ENCODE measurements at regions not wholly inside any gene's neighbourhood (a gene's known extent, or its start where the extent isn't known, plus 50 kb on each side); places are given as distances from the start of the nearest gene placed in this dataset.

DNA sequence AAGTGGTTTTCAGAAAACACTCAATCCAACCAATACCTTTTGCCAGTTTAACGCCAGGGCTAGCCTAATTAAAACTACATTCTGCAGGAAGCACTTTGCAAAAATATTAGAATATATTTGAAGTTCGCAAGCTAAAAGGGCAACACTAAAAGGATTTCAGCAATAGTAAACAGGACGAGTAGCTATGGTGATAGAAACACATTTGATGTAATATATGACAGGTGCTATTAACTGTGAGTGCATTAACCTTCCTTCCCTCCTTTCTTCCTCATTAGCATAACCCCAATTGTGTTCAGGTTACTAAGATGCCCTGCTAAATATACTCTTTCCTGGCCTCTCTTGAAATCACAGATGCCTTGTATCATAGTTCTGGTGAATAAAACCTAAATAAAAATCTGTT is 85.6 kb upstream of the TMCC3 start:
- no peak for TF ChIP-seq POLR2AphosphoS5 (IDR thresholded peaks at IDR 0.05; ENCODE audit: low read depth, low read length)
- TF ChIP-seq, protein P1, sequence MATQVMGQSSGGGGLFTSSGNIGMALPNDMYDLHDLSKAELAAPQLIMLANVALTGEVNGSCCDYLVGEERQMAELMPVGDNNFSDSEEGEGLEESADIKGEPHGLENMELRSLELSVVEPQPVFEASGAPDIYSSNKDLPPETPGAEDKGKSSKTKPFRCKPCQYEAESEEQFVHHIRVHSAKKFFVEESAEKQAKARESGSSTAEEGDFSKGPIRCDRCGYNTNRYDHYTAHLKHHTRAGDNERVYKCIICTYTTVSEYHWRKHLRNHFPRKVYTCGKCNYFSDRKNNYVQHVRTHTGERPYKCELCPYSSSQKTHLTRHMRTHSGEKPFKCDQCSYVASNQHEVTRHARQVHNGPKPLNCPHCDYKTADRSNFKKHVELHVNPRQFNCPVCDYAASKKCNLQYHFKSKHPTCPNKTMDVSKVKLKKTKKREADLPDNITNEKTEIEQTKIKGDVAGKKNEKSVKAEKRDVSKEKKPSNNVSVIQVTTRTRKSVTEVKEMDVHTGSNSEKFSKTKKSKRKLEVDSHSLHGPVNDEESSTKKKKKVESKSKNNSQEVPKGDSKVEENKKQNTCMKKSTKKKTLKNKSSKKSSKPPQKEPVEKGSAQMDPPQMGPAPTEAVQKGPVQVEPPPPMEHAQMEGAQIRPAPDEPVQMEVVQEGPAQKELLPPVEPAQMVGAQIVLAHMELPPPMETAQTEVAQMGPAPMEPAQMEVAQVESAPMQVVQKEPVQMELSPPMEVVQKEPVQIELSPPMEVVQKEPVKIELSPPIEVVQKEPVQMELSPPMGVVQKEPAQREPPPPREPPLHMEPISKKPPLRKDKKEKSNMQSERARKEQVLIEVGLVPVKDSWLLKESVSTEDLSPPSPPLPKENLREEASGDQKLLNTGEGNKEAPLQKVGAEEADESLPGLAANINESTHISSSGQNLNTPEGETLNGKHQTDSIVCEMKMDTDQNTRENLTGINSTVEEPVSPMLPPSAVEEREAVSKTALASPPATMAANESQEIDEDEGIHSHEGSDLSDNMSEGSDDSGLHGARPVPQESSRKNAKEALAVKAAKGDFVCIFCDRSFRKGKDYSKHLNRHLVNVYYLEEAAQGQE (IDR thresholded peaks at IDR 0.05; ENCODE audit: insufficient read depth in 1 of 2, low read depth in 2 of 2, low read length in 2 of 2) = no peak
- TF ChIP-seq TAF1 (IDR thresholded peaks at IDR 0.05; ENCODE audit: borderline replicate concordance, insufficient read depth, low read length) = no peak
- TF ChIP-seq SIN3A (IDR thresholded peaks at IDR 0.05; ENCODE audit: borderline replicate concordance, insufficient read depth, low read length) = no peak
- no peak for TF ChIP-seq FOXP2 (optimal IDR thresholded peaks at IDR 0.05; ENCODE audit: borderline replicate concordance, extremely low read depth, extremely low read length, insufficient read depth)

Data from PFSK-1 (cell line).